Astrocyte (in vitro differentiated cells and primary cell): ENCODE measurements at regions not wholly inside any gene's neighbourhood (a gene's known extent, or its start where the extent isn't known, plus 50 kb on each side); places are given as distances from the start of the nearest gene placed in this dataset.

Experiments used
- DNase-seq: peaks from one replicate; pipeline ENCODE4 v3.0.0-alpha.2; 2010; ENCODE audit warnings: low read depth
- FAIRE-seq: peaks from 2 replicates; lab custom pipeline; 2011; peaks lifted over from hg19 to GRCh38; lab: Jason Lieb, UNC
- H2AFZ ChIP-seq: 2 replicates; pipeline ENCODE4 v1.6.0; 2012; ENCODE audit warnings: low read depth, low read length, inconsistent platforms
- H3K27ac ChIP-seq: 2 replicates; pipeline ENCODE4 v1.5.1; 2011; ENCODE audit warnings: low read depth, low read length, inconsistent platforms
- H3K27me3 ChIP-seq: 2 replicates; pipeline ENCODE4 v1.6.0; 2011; ENCODE audit warnings: low read length, inconsistent platforms; ENCODE audit not compliant: insufficient read depth
- H3K36me3 ChIP-seq: 2 replicates; pipeline ENCODE4 v1.5.1; 2011; ENCODE audit warnings: low read length, inconsistent platforms; ENCODE audit not compliant: insufficient read depth
- H3K4me1 ChIP-seq: 2 replicates; pipeline ENCODE4 v1.5.1; 2011; ENCODE audit warnings: low read length, inconsistent platforms; ENCODE audit not compliant: insufficient read depth
- H3K4me2 ChIP-seq: 2 replicates; pipeline ENCODE4 v1.6.0; 2012; ENCODE audit warnings: low read length, inconsistent platforms
- H3K4me3 ChIP-seq: 2 replicates; pipeline ENCODE4 v1.5.1; 2011; ENCODE audit warnings: low read depth, mild to moderate bottlenecking, low read length, inconsistent platforms; ENCODE audit not compliant: insufficient read depth
- H3K79me2 ChIP-seq: 2 replicates; pipeline ENCODE4 v1.6.0; 2012; ENCODE audit warnings: mild to moderate bottlenecking, low read length, inconsistent platforms; ENCODE audit not compliant: insufficient read depth
- H3K9ac ChIP-seq: 2 replicates; pipeline ENCODE4 v1.6.0; 2012; ENCODE audit warnings: mild to moderate bottlenecking, low read length, inconsistent platforms
- H3K9me3 ChIP-seq: 2 replicates; pipeline ENCODE4 v1.5.1; 2012; ENCODE audit warnings: low read depth, mild to moderate bottlenecking, low read length, inconsistent platforms; ENCODE audit not compliant: insufficient read depth
- H4K20me1 ChIP-seq: 2 replicates; pipeline ENCODE4 v1.6.0; 2012; ENCODE audit warnings: low read length, inconsistent platforms; ENCODE audit not compliant: insufficient read depth
- H3K27ac Mint-ChIP-seq: one replicate; pipeline ENCODE4 v1.8.0; 2021; ENCODE audit warnings: mild to moderate bottlenecking, mixed read lengths; ENCODE audit not compliant: unreplicated experiment
- H3K27me3 Mint-ChIP-seq: one replicate; pipeline ENCODE4 v1.8.0; 2021; ENCODE audit warnings: low read depth, mixed read lengths; ENCODE audit not compliant: unreplicated experiment
- H3K36me3 Mint-ChIP-seq: one replicate; pipeline ENCODE4 v1.8.0; 2021; ENCODE audit warnings: low read depth, mixed read lengths; ENCODE audit not compliant: unreplicated experiment
- H3K4me1 Mint-ChIP-seq: one replicate; pipeline ENCODE4 v1.8.0; 2021; ENCODE audit warnings: low read depth, mixed read lengths; ENCODE audit not compliant: unreplicated experiment
- H3K4me3 Mint-ChIP-seq: one replicate; pipeline ENCODE4 v1.8.0; 2021; ENCODE audit warnings: mild to moderate bottlenecking, moderate library complexity, mixed read lengths; ENCODE audit not compliant: unreplicated experiment
- H3K9me3 Mint-ChIP-seq: one replicate; pipeline ENCODE4 v1.8.0; 2021; ENCODE audit warnings: mild to moderate bottlenecking, mixed read lengths; ENCODE audit not compliant: unreplicated experiment
- CTCF ChIP-seq: IDR thresholded peaks from 2 replicates; pipeline ENCODE4 v1.5.1; 2011; ENCODE audit warnings: low read depth, mild to moderate bottlenecking, inconsistent platforms, low read length, moderate library complexity; ENCODE audit not compliant: insufficient read depth
- EZH2 ChIP-seq: IDR thresholded peaks from 2 replicates; pipeline ENCODE4 v1.6.1; 2012; ENCODE audit warnings: mild to moderate bottlenecking, low read length, inconsistent platforms; ENCODE audit not compliant: insufficient read depth

DNA sequence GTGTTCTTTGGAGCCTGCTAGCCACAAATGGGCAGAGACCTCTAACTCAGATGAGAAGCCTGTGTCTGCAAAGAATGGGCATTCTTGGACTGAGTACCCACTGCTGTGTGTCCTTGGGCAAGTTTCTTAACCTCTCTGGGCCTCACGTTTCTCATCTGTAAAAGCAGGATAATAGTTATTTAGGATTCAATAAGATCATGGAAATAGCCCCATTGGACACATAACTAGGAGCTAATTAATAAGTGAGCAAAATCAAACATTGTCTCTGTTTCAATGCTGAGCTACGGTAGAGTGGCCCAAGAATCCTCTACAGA is 61.2 kb upstream of the WNT7B start:
- no peaks in the 10 kb centered on the region for H3K36me3 Mint-ChIP-seq

DNA sequence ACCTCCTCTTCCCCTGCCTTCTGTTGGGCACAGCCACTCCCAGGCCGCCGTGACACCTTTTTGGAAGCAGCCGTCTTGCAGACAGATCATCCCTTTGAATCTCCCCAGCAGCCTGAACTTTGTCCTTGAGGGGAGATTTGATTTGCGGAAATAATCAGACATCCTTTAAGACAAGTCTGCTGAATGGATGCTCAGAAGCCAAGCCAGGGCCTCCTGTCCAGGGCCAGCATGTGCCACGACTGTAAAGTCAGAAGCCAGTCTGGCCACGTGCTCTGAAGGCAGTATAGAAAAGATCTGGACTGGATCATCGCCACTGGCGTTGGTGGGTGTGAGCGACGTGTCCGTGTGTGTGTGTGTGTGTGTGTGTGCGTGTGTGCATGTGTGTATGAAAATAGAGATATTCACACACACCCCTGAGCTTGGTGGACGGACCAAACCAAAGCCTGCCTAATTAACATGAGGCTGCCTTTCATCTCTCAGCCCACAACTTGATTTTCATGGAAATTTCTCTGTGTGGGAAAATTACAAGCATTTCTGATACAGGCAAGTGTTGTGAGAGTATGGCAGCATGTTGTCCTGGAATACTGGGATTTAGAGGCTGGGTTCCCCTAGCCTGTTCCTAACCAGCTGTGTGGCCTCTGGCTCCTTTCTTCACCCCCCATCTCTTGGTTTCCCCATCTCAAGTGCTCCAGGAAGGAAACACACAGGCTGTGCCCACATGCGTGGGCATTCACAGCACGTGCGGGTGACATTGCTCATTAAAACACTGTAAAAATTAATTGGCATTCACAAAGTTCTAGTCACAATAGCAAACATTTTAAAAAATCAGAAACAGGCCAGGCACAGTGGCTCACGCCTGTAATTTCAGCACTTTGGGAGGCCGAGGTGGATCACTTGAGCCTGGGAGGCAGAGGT is 61.8 kb upstream of the WNT7B start:
- Mint-ChIP-seq H3K27ac (no peak overlapping the region), H3K4me3 (no peak overlapping the region)
- no peak for FAIRE-seq

More for the DNA sequence above, 61.2 kb upstream of the WNT7B start:
- Histone ChIP-seq H3K4me1 (peaks cover 17% of the 10 kb centered on the region), H2AFZ (no peak overlapping the region), H3K4me2 (no peak overlapping the region), H3K27me3 (no peaks in the 10 kb centered on the region), H3K9ac (no peak overlapping the region), H3K9me3 (no peaks in the 10 kb centered on the region), H3K27ac (no peak overlapping the region), H3K4me3 (no peak overlapping the region), H4K20me1 (no peaks in the 10 kb centered on the region), H3K36me3 (no peaks in the 10 kb centered on the region), H3K79me2 (peaks cover 20% of the 10 kb centered on the region)
- Mint-ChIP-seq H3K27ac (no peak overlapping the region), H3K4me3 (no peak overlapping the region), H3K9me3 (no peaks in the 10 kb centered on the region), H3K27me3 (no peaks in the 10 kb centered on the region), H3K4me1 (peaks cover 7% of the 10 kb centered on the region)
- FAIRE-seq (no peak), DNase-seq (no peak)
- TF ChIP-seq EZH2 (no peak), CTCF (no peak)

More for the DNA sequence above, 61.8 kb upstream of the WNT7B start:
- Histone ChIP-seq H3K9me3 (no peaks in the 10 kb centered on the region), H3K4me2 (no peak overlapping the region), H3K36me3 (no peaks in the 10 kb centered on the region), H3K4me1 (peaks cover 22% of the 10 kb centered on the region), H3K9ac (no peak overlapping the region), H3K79me2 (peaks cover 27% of the 10 kb centered on the region), H4K20me1 (no peaks in the 10 kb centered on the region), H3K27me3 (no peaks in the 10 kb centered on the region), H2AFZ (no peak overlapping the region), H3K4me3 (no peak overlapping the region), H3K27ac (no peak overlapping the region)
- Mint-ChIP-seq H3K27me3 (peaks cover 1% of the 10 kb centered on the region), H3K9me3 (no peaks in the 10 kb centered on the region), H3K36me3 (no peaks in the 10 kb centered on the region), H3K4me1 (peaks cover 7% of the 10 kb centered on the region)
- TF ChIP-seq EZH2 (no peak), CTCF (no peak)
- no peak for DNase-seq
